Heart left ventricle (tissue), 13 donors: ENCODE measurements at regions not wholly inside any gene's neighbourhood (a gene's known extent, or its start where the extent isn't known, plus 50 kb on each side); places are given as distances from the start of the nearest gene placed in this dataset.

Source experiments
- POLR2A ChIP-seq, 2 donors: fragments of 450-650 bp; IDR thresholded peaks; one replicate each; pipeline ENCODE4 v1.6.1; 2017; ENCODE audit warnings: antibody characterized with exemption in 2 of 2, mild to moderate bottlenecking in 2 of 2, moderate library complexity in 2 of 2
- TF ChIP-seq, protein P1 (sequence below), 12 donors: fragments of 200-600 bp; sonication (generic) in 4 of 12; IDR thresholded peaks; one replicate each; pipeline versions ENCODE4 v1.5.0 to v1.8.0; 2018 to 2022; ENCODE audit warnings: antibody characterized with exemption in 12 of 12, mild to moderate bottlenecking in 5 of 12
- donor health status: ischemic (EF 13 %, LVEDD 7.1; RV severe dilation, severe dysfunction).
- donor health status: DM: no; HTN: yes; CAD: no.
- donor health status: DM: no; HTN: no; CAD: no.
- donor health status: ischemic (EF 25% LVEDD 6.9; RV normal size, moderate dysfunction).
- donor health status: ischemic (EF 25% LVEDD 5.7; RV mildly dilated, moderate dysfunction).
- donor health status: ischemic (EF 35%, LVEDD 5.7; RV mildly dilated, moderate dysfunction).
- donor health status: nonischemic (EF 11% LVEDD 7.7; RV severe dilation, severe dysfunction).
- donor health status: DM: yes; HTN: yes; CAD: no.
- donor health status: PGD.
- donor health status: ischemic (EF 29% LVEDD 5.4; RV normal size, mild dysfunction).
- donor health status: nonischemic (EF 23%, LVEDD 6.1; RV moderate dilation, normal function).

DNA sequence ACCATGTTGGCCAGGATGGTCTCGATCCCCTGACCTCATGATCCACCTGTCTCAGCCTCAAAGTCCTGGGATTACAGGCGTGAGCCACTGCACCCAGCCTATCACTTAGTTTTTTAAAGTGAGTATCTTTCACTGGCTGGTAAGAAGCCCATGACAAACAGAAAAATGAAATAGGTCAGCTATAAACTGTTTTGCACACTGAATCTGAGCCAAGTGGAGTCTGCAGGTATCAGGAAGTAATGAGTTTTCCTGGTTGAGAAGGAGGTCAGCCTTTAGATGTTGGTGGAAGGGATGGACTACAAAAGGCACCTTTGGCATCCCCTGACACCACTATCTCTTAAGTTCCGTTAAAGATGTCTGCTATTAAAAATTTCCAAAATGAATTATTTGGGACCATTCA, 345.1 kb downstream of the AASDHPPT start:
- TF ChIP-seq, protein P1, sequence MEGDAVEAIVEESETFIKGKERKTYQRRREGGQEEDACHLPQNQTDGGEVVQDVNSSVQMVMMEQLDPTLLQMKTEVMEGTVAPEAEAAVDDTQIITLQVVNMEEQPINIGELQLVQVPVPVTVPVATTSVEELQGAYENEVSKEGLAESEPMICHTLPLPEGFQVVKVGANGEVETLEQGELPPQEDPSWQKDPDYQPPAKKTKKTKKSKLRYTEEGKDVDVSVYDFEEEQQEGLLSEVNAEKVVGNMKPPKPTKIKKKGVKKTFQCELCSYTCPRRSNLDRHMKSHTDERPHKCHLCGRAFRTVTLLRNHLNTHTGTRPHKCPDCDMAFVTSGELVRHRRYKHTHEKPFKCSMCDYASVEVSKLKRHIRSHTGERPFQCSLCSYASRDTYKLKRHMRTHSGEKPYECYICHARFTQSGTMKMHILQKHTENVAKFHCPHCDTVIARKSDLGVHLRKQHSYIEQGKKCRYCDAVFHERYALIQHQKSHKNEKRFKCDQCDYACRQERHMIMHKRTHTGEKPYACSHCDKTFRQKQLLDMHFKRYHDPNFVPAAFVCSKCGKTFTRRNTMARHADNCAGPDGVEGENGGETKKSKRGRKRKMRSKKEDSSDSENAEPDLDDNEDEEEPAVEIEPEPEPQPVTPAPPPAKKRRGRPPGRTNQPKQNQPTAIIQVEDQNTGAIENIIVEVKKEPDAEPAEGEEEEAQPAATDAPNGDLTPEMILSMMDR (IDR thresholded peaks at IDR 0.05), result no peak
- no peak for TF ChIP-seq POLR2A (IDR thresholded peaks at IDR 0.05)
